GM18520 (cell line): ENCODE measurements at regions not wholly inside any gene's neighbourhood (a gene's known extent, or its start where the extent isn't known, plus 50 kb on each side); places are given as distances from the start of the nearest gene placed in this dataset.

ENCODE experiments used
- ATAC-seq: cut with Tn5 transposase; IDR thresholded peaks from one replicate; pipeline ENCODE4 v1.9.1; 2021; ENCODE audit not compliant: unreplicated experiment

GRCh38 chr6:134510920-134511319, 193.0 kb upstream of the SGK1 start:
- no peak for ATAC-seq

- ATAC-seq, result no peak
Observed at GRCh38 chr6:134510142-134510541, 192.2 kb upstream of the SGK1 start.

- no peak for ATAC-seq
Observed at GRCh38 chr6:134508862-134509498, 191.1 kb upstream of the SGK1 start.

- no peak for ATAC-seq
Observed at GRCh38 chr6:134506162-134506561, 188.2 kb upstream of the SGK1 start.

- ATAC-seq, result no peak
Observed at GRCh38 chr6:134503585-134504281, 185.8 kb upstream of the SGK1 start.

GRCh38 chr6:134502614-134503549, 185.0 kb upstream of the SGK1 start:
- ATAC-seq, result no peak

- no peak for ATAC-seq
Observed at GRCh38 chr6:134495890-134496248, 178.0 kb upstream of the SGK1 start.

GRCh38 chr6:134495203-134495889, 177.4 kb upstream of the SGK1 start:
- ATAC-seq, result no peak

GRCh38 chr6:134493789-134494188, 175.9 kb upstream of the SGK1 start:
- ATAC-seq, result no peak

GRCh38 chr6:134491477-134491876, 173.6 kb upstream of the SGK1 start:
- no peak for ATAC-seq

GRCh38 chr6:134482593-134483270, 164.8 kb upstream of the SGK1 start:
- ATAC-seq, result no peak

GRCh38 chr6:134481966-134482365, 164.1 kb upstream of the SGK1 start:
- ATAC-seq, result no peak

GRCh38 chr6:134480593-134480992, 162.7 kb upstream of the SGK1 start:
- ATAC-seq, result no peak

- no peak for ATAC-seq
Observed at GRCh38 chr6:134478764-134479399, 161.0 kb upstream of the SGK1 start.

- no peak for ATAC-seq
Observed at GRCh38 chr6:134477991-134478635, 160.2 kb upstream of the SGK1 start.

GRCh38 chr6:134474955-134475354, 157.0 kb upstream of the SGK1 start:
- no peak for ATAC-seq

- no peak for ATAC-seq
Observed at GRCh38 chr6:134472661-134473060, 154.7 kb upstream of the SGK1 start.

- ATAC-seq, result no peak
Observed at GRCh38 chr6:134472046-134472445, 154.1 kb upstream of the SGK1 start.

- ATAC-seq, result no peak
Observed at GRCh38 chr6:134470457-134470975, 152.6 kb upstream of the SGK1 start.
